H1 (cell line): ENCODE measurements at regions not wholly inside any gene's neighbourhood (a gene's known extent, or its start where the extent isn't known, plus 50 kb on each side); places are given as distances from the start of the nearest gene placed in this dataset.

Source experiments
- RAD21 ChIP-seq, 2 experiments: IDR thresholded peaks in 1 of 2; conservative IDR thresholded peaks in 1 of 2; 2 replicates each; pipeline ENCODE4 v1.6.1; 2011; ENCODE audit warnings: low read depth in 2 of 2, low read length in 2 of 2, improper control_type of control experiment in 1 of 2, inconsistent platforms in 1 of 2, mild to moderate bottlenecking in 1 of 2, moderate library complexity in 1 of 2
- TBP ChIP-seq: IDR thresholded peaks from 2 replicates; pipeline ENCODE4 v1.6.1; 2011; ENCODE audit warnings: low read depth, low read length, improper control_type of control experiment
- TF ChIP-seq, protein P1 (sequence below): IDR thresholded peaks from 2 replicates; pipeline ENCODE4 v1.6.1; 2012; ENCODE audit warnings: inconsistent platforms

GRCh38 chr4:126812076-126812475 is 820.7 kb upstream of the INTU start (continued):
- TF ChIP-seq TBP: no peak
- no peak for TF ChIP-seq RAD21 (IDR thresholded peaks at IDR 0.05 in 1 of 2, conservative IDR thresholded peaks at IDR 0.05 in 1 of 2; ENCODE audit: low read depth in 2 of 2, low read length in 2 of 2)
- TF ChIP-seq, protein P1, sequence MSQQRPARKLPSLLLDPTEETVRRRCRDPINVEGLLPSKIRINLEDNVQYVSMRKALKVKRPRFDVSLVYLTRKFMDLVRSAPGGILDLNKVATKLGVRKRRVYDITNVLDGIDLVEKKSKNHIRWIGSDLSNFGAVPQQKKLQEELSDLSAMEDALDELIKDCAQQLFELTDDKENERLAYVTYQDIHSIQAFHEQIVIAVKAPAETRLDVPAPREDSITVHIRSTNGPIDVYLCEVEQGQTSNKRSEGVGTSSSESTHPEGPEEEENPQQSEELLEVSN: no peak
